Chondrocyte (in vitro differentiated cells): ENCODE measurements at regions not wholly inside any gene's neighbourhood (a gene's known extent, or its start where the extent isn't known, plus 50 kb on each side); places are given as distances from the start of the nearest gene placed in this dataset.

Experiments
- DNase-seq: peaks from one replicate; pipeline ENCODE4 v3.0.0; 2021; ENCODE audit warnings: mixed read lengths, low spot score
- H3K27ac Mint-ChIP-seq: one replicate; pipeline ENCODE4 v1.8.0; 2021; ENCODE audit warnings: mild to moderate bottlenecking, moderate library complexity, mixed read lengths; ENCODE audit not compliant: unreplicated experiment
- H3K27me3 Mint-ChIP-seq: 2 replicates; pipeline ENCODE4 v1.8.0; 2021; ENCODE audit warnings: low read depth, mixed read lengths
- H3K36me3 Mint-ChIP-seq: 2 replicates; pipeline ENCODE4 v1.8.0; 2021; ENCODE audit warnings: low read depth, mixed read lengths
- H3K4me1 Mint-ChIP-seq: 2 replicates; pipeline ENCODE4 v1.8.0; 2021; ENCODE audit warnings: low read depth, mild to moderate bottlenecking, mixed read lengths
- H3K4me3 Mint-ChIP-seq: one replicate; pipeline ENCODE4 v1.8.0; 2021; ENCODE audit warnings: mild to moderate bottlenecking, moderate library complexity, mixed read lengths; ENCODE audit not compliant: unreplicated experiment
- H3K9me3 Mint-ChIP-seq: 2 replicates; pipeline ENCODE4 v1.8.0; 2021; ENCODE audit warnings: low read depth, mixed read lengths
- TF ChIP-seq, protein P1 (sequence below): fragments of 200-600 bp; sonication (generic); IDR thresholded peaks from 2 replicates; pipeline ENCODE4 v1.5.0; 2021; ENCODE audit warnings: antibody characterized with exemption, mild to moderate bottlenecking, moderate library complexity

DNA sequence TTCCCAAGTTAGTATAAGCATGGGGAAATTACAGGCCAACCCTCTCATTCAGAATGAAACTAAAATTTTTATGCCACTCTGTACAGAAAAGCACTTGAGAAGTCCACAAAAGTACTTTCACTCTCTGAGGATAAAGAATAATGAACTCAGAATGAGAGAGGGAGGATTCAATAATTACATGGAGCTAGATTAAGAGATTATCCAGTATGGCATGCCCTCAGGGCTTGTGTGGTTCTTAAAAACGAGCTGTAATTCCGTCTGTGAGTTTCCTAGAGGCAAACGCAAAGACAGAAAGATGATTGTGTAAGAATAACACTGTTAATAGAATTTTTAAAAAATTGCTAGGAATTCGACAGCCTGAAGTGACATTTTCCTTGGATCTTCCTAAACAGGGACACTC, 126.8 kb upstream of the PTCH1 start:
- Mint-ChIP-seq H3K27ac (no peak overlapping the region), H3K9me3 (peaks cover 10% of the 10 kb centered on the region)

DNA sequence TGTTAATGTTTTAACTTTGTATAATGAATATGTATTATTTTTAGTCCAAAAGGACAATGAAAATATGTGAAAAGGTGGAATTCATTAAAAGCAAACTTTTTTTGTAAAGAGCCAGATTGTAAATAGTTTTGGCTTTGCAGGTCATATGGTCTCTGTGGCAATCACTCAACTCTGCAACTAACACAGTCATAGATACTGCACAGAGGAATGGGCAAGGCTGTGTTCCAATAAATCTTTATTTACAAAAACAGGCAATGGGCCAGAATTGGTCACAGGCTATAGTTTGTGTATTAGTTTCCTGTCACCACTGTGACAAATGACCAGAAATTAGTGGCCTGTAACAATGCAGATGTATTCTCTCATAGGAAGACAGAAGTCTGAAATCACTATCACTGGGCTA, 125.4 kb upstream of the PTCH1 start:
- Mint-ChIP-seq H3K27ac (no peak overlapping the region), H3K27me3 (no peaks in the 10 kb centered on the region), H3K36me3 (no peaks in the 10 kb centered on the region), H3K4me3 (no peak overlapping the region), H3K4me1 (peaks cover 48% of the 10 kb centered on the region), H3K9me3 (peaks cover 10% of the 10 kb centered on the region)
- DNase-seq = no peak
- TF ChIP-seq, protein P1, sequence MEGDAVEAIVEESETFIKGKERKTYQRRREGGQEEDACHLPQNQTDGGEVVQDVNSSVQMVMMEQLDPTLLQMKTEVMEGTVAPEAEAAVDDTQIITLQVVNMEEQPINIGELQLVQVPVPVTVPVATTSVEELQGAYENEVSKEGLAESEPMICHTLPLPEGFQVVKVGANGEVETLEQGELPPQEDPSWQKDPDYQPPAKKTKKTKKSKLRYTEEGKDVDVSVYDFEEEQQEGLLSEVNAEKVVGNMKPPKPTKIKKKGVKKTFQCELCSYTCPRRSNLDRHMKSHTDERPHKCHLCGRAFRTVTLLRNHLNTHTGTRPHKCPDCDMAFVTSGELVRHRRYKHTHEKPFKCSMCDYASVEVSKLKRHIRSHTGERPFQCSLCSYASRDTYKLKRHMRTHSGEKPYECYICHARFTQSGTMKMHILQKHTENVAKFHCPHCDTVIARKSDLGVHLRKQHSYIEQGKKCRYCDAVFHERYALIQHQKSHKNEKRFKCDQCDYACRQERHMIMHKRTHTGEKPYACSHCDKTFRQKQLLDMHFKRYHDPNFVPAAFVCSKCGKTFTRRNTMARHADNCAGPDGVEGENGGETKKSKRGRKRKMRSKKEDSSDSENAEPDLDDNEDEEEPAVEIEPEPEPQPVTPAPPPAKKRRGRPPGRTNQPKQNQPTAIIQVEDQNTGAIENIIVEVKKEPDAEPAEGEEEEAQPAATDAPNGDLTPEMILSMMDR = no peak

More for the DNA sequence above, 126.8 kb upstream of the PTCH1 start:
- Mint-ChIP-seq H3K4me1 (peaks cover 44% of the 10 kb centered on the region), H3K4me3 (no peak overlapping the region), H3K27me3 (no peaks in the 10 kb centered on the region), H3K36me3 (no peaks in the 10 kb centered on the region)
- TF ChIP-seq, protein P1 = no peak
- DNase-seq = no peak

DNA sequence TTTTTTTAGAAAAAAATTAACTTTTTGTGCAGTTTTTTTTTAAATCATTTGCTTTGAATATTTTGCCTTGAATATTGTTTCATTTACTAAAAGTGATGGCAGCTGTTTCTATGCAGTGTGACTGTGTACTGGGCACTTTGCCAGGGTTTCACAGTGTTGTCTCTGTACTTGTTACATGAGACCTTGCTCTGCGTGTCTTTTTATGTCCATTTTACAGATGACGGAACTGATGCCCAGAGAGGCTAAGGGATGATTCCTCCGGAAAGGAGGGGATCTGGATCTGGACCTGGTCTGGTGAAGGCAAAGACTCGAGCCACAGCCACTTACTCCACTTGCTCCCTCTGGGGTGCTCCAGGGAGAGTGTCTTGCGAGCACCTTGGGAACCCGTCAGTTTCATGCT, 124.8 kb upstream of the PTCH1 start:
- Mint-ChIP-seq H3K36me3 (no peaks in the 10 kb centered on the region), H3K27ac (no peak overlapping the region), H3K27me3 (no peaks in the 10 kb centered on the region), H3K4me3 (no peak overlapping the region), H3K9me3 (peaks cover 10% of the 10 kb centered on the region), H3K4me1 (peaks cover 54% of the 10 kb centered on the region)
- TF ChIP-seq, protein P1 = no peak
- DNase-seq = no peak

DNA sequence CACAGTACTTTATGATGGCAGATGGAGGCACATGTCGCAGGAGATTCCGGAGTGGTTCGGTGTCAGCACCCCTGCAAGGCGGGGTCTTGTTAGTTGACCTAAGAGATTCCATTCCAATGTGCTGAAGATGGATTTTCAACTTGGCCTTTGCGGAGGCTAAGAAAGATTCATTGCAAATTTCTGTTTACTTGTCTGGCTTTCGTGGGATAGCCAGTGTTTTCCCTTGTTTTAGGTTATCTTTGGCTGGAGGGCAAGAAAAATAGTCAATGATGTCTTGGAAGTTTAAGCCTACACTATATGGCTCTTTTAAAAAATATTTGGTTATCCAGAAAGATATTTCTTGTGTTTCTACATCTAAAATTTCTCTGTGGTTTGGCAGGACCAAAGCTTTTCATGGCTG, 123.6 kb upstream of the PTCH1 start:
- Mint-ChIP-seq H3K9me3 (peaks cover 5% of the 10 kb centered on the region), H3K36me3 (no peaks in the 10 kb centered on the region), H3K4me1 (peaks cover 55% of the 10 kb centered on the region), H3K27ac (peak overlapping the region; percentile 67), H3K27me3 (no peaks in the 10 kb centered on the region), H3K4me3 (no peak overlapping the region)
- no peak for DNase-seq
- TF ChIP-seq, protein P1 = no peak

DNA sequence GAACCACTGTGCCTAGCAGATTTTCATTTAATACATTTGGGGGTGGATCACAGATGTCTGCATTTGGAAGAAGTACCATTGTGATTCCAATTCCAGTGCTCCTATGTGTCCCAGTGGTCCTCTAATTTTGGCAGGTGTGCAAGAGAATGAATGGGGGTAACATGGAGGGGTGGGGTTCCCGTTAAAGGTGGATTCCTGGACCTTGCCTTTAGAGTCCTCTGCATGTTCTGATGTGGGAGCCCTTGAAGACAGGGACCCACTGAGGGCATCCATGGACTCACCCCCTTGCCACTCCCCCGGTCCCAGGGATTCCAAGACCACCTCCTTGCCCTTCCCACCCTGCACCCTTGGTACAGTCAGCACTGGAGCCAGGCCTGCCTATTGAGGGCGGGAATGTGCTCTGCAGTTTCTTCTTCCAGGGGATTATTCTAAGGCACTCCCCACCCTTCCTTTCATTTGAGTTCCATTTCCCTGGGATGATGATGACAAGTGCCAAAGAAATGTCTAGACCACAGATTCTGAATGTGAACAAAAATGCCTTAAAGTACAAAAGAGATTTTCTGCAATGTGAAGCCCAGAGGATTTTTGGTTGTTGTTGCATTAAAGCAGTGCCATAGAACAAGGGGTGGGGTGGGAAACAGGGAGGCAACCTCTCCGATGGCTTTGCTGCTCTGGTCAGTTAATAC, 119.4 kb upstream of the PTCH1 start:
- no peaks in the 10 kb centered on the region for H3K27me3 Mint-ChIP-seq
- peak overlapping the region; percentile 68 for H3K27ac Mint-ChIP-seq
- peaks cover 2% of the 10 kb centered on the region for H3K9me3 Mint-ChIP-seq
- H3K4me1 Mint-ChIP-seq = peaks cover 49% of the 10 kb centered on the region
- TF ChIP-seq, protein P1 = no peak
- DNase-seq = no peak
- no peaks in the 10 kb centered on the region for H3K36me3 Mint-ChIP-seq
- no peak overlapping the region for H3K4me3 Mint-ChIP-seq
